ENCODE measurements at regions not wholly inside any gene's neighbourhood (a gene's known extent, or its start where the extent isn't known, plus 50 kb on each side); places are given as distances from the start of the nearest gene placed in this dataset.
"Not testable (repeated sequence)": the region's sequence is repeated elsewhere in the genome, so short reads cannot be mapped to it uniquely, and the experiment has no call there.

DNA sequence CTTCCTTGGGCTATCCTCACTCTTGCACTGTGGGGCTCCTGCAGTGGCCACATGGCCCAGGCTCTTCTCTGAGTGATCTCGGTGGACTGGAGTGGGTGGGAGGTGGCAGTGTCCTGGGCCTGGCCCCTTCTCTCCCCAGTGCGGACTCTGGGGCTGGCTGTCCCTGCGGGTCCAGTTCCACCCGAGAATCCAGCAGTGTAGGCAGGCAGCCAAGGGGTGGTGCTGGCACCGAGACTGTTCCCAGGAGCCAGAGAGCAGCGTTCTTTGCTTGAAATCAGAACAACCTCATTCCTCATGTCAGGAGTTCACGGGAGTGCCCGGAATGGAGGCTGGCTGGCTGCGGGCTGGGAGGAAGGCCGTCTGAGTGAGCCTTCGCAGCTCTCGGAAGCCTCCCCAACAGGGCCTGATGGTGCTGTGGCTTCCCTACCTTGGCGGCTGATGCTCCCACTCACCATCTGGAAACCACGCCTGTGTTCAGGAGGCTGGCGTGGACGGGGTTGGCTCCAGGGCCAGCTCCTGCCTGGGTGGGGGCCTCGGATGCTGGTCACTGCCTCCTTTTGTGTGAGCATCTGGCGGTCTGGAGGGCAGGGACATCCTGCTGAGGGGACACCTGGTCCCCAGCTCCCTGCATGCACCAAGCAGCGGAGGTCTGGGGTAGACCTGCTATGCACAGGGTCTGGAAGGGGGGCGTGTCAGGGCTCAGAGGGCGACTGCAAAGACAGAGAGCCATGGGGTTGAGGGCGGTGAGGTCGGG is 238.9 kb downstream of the TMEM121 start:
- ATAC-seq (ENCODE audit: low FRiP score); H3K9me3 ChIP-seq (ENCODE audit: control insufficient read depth, low read length); H3K27me3 ChIP-seq (ENCODE audit: control insufficient read depth in 1 of 2, insufficient read depth in 2 of 2, low read length in 1 of 2); H3K36me3 ChIP-seq (ENCODE audit: control insufficient read depth in 1 of 2, insufficient read depth in 2 of 2, low read length in 1 of 2); H3K4me1 ChIP-seq (ENCODE audit: control insufficient read depth in 1 of 2, insufficient read depth in 2 of 2, low read length in 2 of 2); H3K4me3 ChIP-seq (ENCODE audit: low read length in 2 of 2); intact Hi-C loops (cut with DNase I); H3K27ac ChIP-seq (ENCODE audit: low read depth in 1 of 2, low read length in 2 of 2): not testable (repeated sequence)
- DNase-seq, result peak in 1 of 2 donors; percentile 76
- 78 to 85% methylated on average over 10 to 13 of the region's 23 CpGs for WGBS, 2 donors

DNA sequence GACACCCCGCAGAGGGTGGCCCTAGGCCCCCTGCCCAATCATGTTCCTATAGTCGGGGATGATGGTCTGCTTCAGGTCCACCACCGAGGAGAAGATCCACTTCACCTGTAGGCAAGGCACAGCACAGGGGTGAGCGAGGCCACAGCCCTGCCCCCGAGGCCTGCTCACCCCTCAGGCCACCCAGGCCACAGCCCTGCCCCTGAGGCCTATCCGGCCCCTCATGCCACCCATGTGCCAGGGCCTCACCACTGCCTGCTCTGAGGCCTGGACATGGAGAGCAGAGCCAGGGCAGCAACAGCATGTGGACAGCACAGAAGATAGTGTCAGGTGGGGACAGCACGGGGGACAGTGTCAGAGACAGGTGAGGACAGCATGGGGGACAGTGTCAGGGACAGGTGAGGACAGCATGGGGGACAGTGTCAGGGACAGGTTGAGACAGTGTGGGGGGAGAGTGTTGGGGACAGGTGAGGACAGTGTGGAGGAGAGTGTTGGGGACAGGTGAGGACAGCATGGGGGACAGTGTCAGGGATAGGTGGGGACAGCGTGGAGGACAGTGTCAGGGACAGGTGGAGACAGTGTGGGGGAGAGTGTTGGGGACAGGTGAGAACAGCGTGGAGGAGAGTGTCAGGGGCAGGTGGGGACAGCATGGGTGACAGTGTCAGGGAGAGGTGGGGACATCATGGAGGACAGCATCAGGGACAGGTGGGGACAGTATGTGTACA is 239.7 kb downstream of the TMEM121 start:
- intact Hi-C loops (cut with DNase I), result no loop called here
- Histone ChIP-seq H3K9me3 (ENCODE audit: control insufficient read depth, low read length) (no peaks in the 10 kb centered on the region), H3K27me3 (ENCODE audit: control insufficient read depth in 1 of 2, insufficient read depth in 2 of 2, low read length in 1 of 2) (no peaks in the 10 kb centered on the region), H3K36me3 (ENCODE audit: control insufficient read depth in 1 of 2, insufficient read depth in 2 of 2, low read length in 1 of 2) (no peaks in the 10 kb centered on the region), H3K4me1 (ENCODE audit: control insufficient read depth in 1 of 2, insufficient read depth in 2 of 2, low read length in 2 of 2) (no peaks in the 10 kb centered on the region), H3K4me3 (ENCODE audit: low read length in 2 of 2) (no peak overlapping the region), H3K27ac (ENCODE audit: low read depth in 1 of 2, low read length in 2 of 2) (no peak overlapping the region)
- WGBS, 2 donors, result 78 to 81% methylated on average over 9 of the region's 9 CpGs
- peak in 1 of 2 donors; percentile 54 for DNase-seq
- no peak for ATAC-seq (ENCODE audit: low FRiP score)

DNA sequence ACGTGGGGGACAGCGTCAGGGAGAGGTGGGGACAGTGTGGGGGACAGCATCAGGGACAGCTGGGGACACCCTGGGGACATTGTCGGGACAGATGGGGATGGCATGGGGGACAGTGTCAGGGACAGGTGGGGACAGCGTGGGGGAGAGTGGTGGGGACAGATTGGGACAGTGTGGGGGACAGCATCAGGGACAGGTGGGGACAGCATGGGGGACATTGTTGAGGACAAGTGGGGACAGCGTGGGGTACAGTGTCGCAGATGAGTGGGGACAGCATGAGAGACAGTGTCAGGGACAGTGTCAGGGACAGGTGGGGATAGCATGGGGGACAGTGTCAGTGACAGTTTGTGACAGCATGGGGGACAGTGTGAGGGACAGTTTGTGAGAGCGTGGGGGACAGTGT is 240.9 kb downstream of the TMEM121 start:
- no peaks in the 10 kb centered on the region for H3K27me3 ChIP-seq (ENCODE audit: control insufficient read depth in 1 of 2, insufficient read depth in 2 of 2, low read length in 1 of 2)
- no peaks in the 10 kb centered on the region for H3K4me1 ChIP-seq (ENCODE audit: control insufficient read depth in 1 of 2, insufficient read depth in 2 of 2, low read length in 2 of 2)
- ATAC-seq (ENCODE audit: low FRiP score) (peak; percentile 33), DNase-seq (no peak)
- no peaks in the 10 kb centered on the region for H3K9me3 ChIP-seq (ENCODE audit: control insufficient read depth, low read length)
- intact Hi-C loops (cut with DNase I), result no loop called here
- no peaks in the 10 kb centered on the region for H3K36me3 ChIP-seq (ENCODE audit: control insufficient read depth in 1 of 2, insufficient read depth in 2 of 2, low read length in 1 of 2)
- H3K27ac ChIP-seq (ENCODE audit: low read depth in 1 of 2, low read length in 2 of 2), result no peak overlapping the region
- H3K4me3 ChIP-seq (ENCODE audit: low read length in 2 of 2), result no peak overlapping the region
- 83 to 84% methylated on average over 7 of the region's 7 CpGs for WGBS, 2 donors

DNA sequence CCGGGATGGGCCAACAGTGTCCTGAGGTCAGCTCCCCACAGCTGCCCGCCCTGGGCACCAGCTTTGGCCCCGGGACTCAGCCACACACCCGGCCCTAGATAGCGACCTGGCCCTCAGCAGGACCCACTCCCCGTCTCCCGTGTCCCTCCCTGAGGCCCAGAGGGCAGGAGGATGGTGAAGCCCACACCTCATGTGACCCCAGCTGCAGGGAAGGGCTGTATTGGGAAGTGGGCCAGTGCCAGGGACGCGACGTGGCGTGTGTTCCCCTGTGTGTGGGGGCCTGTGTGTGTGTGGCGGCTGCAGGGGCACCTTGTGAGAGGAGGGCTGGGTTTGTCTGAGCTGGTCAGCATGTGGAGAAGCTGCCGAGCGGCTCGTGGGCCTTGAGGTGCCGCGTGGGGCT is 241.7 kb downstream of the TMEM121 start:
- not testable (repeated sequence) for H3K9me3 ChIP-seq (ENCODE audit: control insufficient read depth, low read length); ATAC-seq (ENCODE audit: low FRiP score)
- 85 to 91% methylated on average over 6 to 14 of the region's 17 CpGs for WGBS, 2 donors

DNA sequence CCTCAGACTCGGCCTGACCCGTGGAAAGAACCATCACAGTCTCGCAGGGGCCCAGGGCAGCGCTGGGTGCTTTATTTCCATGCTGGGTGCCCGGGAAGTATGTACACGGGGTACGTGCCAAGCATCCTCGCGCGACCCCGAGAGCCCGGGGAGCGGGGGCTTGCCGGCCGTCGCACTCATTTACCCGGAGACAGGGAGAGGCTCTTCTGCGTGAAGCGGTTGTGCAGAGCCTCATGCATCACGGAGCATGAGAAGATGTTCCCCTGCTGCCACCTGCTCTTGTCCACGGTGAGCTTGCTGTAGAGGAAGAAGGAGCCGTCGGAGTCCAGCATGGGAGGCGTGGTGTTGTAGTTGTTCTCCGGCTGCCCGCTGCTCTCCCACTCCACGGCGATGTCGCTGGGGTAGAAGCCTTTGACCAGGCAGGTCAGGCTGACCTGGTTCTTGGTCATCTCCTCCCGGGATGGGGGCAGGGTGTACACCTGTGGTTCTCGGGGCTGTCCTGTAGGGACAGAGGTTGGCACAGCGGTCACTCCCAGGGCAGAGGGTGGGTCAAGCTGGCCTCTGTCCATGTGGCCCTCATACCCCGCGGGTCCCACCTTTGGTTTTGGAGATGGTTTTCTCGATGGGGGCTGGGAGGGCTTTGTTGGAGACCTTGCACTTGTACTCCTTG is 242.8 kb downstream of the TMEM121 start:
- H3K4me1 ChIP-seq (ENCODE audit: control insufficient read depth in 1 of 2, insufficient read depth in 2 of 2, low read length in 2 of 2); H3K36me3 ChIP-seq (ENCODE audit: control insufficient read depth in 1 of 2, insufficient read depth in 2 of 2, low read length in 1 of 2); H3K4me3 ChIP-seq (ENCODE audit: low read length in 2 of 2); ATAC-seq (ENCODE audit: low FRiP score); H3K27ac ChIP-seq (ENCODE audit: low read depth in 1 of 2, low read length in 2 of 2); H3K9me3 ChIP-seq (ENCODE audit: control insufficient read depth, low read length); intact Hi-C loops (cut with DNase I); H3K27me3 ChIP-seq (ENCODE audit: control insufficient read depth in 1 of 2, insufficient read depth in 2 of 2, low read length in 1 of 2): not testable (repeated sequence)
- WGBS, 2 donors, result 91 to 93% methylated on average over 30 to 35 of the region's 35 CpGs
- peak in 1 of 2 donors; percentile 47 for DNase-seq

More for the DNA sequence above, 241.7 kb downstream of the TMEM121 start:
- H3K36me3 ChIP-seq (ENCODE audit: control insufficient read depth in 1 of 2, insufficient read depth in 2 of 2, low read length in 1 of 2); H3K27me3 ChIP-seq (ENCODE audit: control insufficient read depth in 1 of 2, insufficient read depth in 2 of 2, low read length in 1 of 2); DNase-seq; H3K27ac ChIP-seq (ENCODE audit: low read depth in 1 of 2, low read length in 2 of 2); H3K4me1 ChIP-seq (ENCODE audit: control insufficient read depth in 1 of 2, insufficient read depth in 2 of 2, low read length in 2 of 2); intact Hi-C loops (cut with DNase I); H3K4me3 ChIP-seq (ENCODE audit: low read length in 2 of 2): not testable (repeated sequence)

DNA sequence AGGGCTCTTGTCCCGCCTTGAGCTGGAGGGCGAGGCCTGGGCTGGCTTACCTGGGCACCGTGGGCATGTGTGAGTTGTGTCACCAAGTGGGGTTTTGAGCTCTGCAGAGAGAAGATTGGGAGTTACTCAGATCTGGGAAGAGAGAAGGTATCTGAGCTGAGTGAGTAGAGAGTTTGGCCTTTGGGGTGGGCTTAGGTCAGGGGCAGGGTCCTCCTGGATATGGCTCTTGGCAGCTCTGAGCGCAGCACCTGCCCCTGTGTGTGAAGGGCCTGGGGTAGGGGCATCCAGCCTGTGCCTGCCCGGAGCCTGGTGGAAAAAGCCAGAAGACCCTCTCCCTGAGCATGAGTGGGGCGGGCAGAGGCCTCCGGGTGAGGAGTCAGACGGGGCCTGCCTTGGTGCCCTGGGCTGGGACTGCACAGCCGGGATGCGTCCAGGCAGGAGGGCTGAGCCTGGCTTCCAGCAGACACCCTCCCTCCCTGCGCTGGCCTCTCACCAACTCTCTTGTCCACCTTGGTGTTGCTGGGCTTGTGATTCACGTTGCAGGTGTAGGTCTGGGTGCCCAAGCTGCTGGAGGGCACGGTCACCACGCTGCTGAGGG is 244.3 kb downstream of the TMEM121 start:
- H3K4me3 ChIP-seq (ENCODE audit: low read length in 2 of 2); H3K9me3 ChIP-seq (ENCODE audit: control insufficient read depth, low read length); H3K27ac ChIP-seq (ENCODE audit: low read depth in 1 of 2, low read length in 2 of 2); H3K27me3 ChIP-seq (ENCODE audit: control insufficient read depth in 1 of 2, insufficient read depth in 2 of 2, low read length in 1 of 2); ATAC-seq (ENCODE audit: low FRiP score); DNase-seq; H3K36me3 ChIP-seq (ENCODE audit: control insufficient read depth in 1 of 2, insufficient read depth in 2 of 2, low read length in 1 of 2); intact Hi-C loops (cut with DNase I); H3K4me1 ChIP-seq (ENCODE audit: control insufficient read depth in 1 of 2, insufficient read depth in 2 of 2, low read length in 2 of 2): not testable (repeated sequence)
- WGBS, 2 donors, result 76 to 82% methylated on average over 9 to 14 of the region's 14 CpGs

DNA sequence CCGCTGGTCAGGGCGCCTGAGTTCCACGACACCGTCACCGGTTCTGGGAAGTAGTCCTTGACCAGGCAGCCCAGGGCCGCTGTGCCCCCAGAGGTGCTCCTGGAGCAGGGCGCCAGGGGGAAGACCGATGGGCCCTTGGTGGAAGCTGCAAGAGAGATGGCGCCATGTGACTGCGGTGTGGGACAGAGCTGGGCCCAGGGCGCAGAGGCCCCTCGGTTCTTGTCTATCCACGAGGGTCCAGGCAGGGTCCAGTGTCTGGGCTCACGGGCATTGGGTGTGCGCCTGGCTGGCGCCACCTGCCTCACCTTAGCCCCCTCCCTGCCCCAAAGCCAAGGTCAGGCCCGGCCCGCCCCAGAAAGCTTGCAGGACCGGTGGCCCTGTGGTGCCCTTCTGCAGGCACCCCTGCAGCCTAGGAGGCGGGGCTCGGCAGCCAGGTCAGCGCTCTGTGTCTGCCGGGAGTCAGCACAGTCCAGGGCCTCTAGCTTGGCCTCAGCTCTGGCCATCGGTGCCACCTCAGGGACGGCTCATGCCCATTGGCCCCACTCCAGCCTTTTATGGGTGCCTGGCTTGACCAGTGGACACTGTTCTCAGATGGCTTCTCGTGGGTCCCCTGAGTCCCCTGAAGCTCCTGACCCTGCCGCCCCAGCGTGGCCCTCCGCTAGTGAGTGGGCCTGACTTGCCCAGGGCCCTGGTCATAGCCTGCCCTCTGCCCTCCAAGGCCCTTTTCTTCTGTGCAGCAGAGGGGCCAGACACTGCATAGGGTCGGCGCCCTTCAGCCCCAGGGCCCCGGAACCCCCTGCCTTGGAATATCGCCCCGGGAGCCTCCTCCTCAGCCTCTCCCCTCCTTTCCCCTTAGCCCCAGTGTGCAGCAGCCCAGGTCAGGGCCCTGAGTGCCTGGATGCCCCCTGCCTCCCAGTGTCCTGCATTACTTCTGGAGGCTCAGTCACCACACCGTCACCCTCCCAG is 245.2 kb downstream of the TMEM121 start:
- H3K4me3 ChIP-seq (ENCODE audit: low read length in 2 of 2); H3K27ac ChIP-seq (ENCODE audit: low read depth in 1 of 2, low read length in 2 of 2); H3K36me3 ChIP-seq (ENCODE audit: control insufficient read depth in 1 of 2, insufficient read depth in 2 of 2, low read length in 1 of 2); DNase-seq; intact Hi-C loops (cut with DNase I); H3K9me3 ChIP-seq (ENCODE audit: control insufficient read depth, low read length); H3K4me1 ChIP-seq (ENCODE audit: control insufficient read depth in 1 of 2, insufficient read depth in 2 of 2, low read length in 2 of 2); H3K27me3 ChIP-seq (ENCODE audit: control insufficient read depth in 1 of 2, insufficient read depth in 2 of 2, low read length in 1 of 2): not testable (repeated sequence)
- WGBS, 2 donors, result 82 to 83% methylated on average over 23 to 28 of the region's 35 CpGs
- peak; percentile 55 for ATAC-seq (ENCODE audit: low FRiP score)

DNA sequence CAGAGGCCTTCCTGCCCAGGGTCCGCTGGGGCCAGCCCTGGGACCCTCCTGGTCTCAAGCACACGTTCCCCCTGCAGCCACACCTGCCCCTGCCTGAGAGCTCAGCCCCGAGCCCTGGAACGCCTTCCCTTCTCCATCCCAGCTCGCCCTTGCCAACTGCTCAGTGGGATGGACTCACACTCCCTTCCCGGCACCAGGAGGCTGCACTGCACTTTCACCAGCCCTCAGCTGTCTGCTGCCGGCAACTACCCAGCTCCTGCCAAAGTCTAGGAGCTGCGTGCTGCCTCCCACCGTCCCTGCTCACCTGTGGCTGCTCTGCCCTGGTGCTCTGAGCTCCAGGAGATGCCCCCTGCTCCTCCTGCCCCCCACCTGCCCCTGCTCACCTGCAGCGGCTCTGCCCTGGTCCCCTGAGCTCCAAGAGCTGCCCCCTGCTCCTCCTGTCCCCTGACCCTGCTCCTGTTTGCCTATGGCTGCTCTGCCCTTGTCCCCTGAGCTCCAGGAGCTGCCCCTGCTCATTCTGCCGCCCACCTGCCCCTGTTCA is 246.4 kb downstream of the TMEM121 start:
- H3K4me1 ChIP-seq (ENCODE audit: control insufficient read depth in 1 of 2, insufficient read depth in 2 of 2, low read length in 2 of 2); intact Hi-C loops (cut with DNase I); H3K27me3 ChIP-seq (ENCODE audit: control insufficient read depth in 1 of 2, insufficient read depth in 2 of 2, low read length in 1 of 2); H3K4me3 ChIP-seq (ENCODE audit: low read length in 2 of 2); H3K9me3 ChIP-seq (ENCODE audit: control insufficient read depth, low read length); H3K27ac ChIP-seq (ENCODE audit: low read depth in 1 of 2, low read length in 2 of 2); H3K36me3 ChIP-seq (ENCODE audit: control insufficient read depth in 1 of 2, insufficient read depth in 2 of 2, low read length in 1 of 2); ATAC-seq (ENCODE audit: low FRiP score); DNase-seq: not testable (repeated sequence)
- 64 to 69% methylated on average over 9 to 11 of the region's 11 CpGs for WGBS, 2 donors
